Mesenteric fat pad (tissue), 1 donor: ENCODE measurements at regions not wholly inside any gene's neighbourhood (a gene's known extent, or its start where the extent isn't known, plus 50 kb on each side); places are given as distances from the start of the nearest gene placed in this dataset.

Source experiments
- DNase-seq: peaks from one replicate; pipeline ENCODE4 v3.0.0-alpha.2; 2020; ENCODE audit warnings: low spot score
- donor health status: DM: yes; HTN: yes; CAD: no.

DNA sequence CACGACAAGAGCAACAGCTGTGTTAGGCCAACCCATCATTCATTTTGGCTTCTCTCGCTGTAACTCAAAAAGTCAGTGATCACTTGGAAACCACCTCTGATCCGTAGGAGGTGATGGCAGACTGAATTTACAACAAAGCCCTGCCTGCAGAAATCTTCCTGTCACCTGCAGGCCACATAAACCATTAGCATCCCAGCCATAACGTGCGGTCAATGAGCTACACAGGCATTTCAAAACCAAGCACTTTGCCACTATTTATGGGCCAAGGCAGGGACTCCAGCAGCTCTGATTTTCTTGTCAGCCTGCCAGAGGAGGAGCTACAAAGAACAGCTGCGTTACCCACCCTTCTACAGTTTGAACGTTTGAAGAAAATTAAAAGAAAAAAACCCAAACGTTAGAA, 228.1 kb upstream of the PPARGC1A start:
- DNase-seq, result no peak

DNA sequence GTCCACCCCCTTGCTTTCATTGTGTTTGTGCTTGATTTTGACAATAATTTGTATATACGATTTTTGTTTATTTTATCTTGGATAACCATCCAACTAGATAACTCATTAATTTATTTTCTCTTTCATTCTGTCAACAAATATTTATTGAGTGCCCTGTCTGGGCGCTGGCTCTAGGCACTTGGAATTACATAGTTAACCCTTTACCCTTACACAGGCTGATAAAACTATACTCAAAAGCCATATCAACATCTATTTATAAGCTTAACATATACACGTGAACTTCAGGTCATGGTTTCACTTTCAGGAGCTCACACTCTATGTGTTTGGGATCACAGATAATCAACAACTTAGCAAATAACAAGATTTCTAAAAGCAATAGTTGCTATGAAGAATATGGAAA, 226.3 kb upstream of the PPARGC1A start:
- no peak for DNase-seq

DNA sequence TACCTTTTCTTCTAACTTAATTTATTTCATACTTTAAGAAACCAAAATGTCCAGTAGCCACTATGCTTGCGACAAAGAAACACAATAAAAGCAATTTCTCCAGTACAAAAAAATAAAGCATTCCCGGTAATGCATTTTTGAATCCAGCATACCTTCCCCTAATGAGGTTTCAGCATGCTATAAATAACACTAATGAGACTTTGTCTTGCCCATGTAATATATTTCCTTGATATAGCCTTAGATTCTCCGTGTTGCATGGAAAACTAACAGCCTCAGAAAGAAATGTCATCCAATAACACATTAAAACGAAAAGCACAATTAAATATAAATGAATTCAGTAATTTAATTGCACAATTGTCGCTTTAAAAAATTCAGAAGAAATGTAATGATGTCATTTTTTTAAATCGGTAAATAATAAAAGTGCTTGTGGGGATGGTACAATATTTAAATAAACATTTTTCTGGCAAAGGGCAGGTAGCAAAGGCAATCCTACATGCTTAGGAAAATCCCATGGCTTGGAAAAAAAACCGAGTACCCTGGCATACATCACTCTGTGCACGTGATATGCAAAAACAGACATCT, 225.2 kb upstream of the PPARGC1A start:
- no peak for DNase-seq

DNA sequence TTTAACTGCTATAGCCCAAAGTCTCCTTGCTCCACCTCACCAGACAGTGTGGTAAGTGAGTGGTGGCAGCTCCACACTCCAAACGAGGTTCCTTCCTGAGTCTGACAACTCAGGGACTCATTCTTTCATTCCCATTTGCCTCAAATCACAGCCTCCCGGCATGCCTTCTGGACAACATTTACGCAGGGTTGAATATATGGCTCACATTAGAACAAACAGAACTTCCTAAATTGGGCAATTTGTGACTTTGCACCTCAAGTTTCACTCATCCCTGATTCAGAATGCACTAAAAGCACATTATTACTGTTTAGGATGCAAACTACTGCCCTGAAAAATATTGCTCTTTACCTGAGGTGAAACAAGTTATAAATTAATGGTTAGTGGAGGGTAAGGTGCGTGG, 224.6 kb upstream of the PPARGC1A start:
- DNase-seq, result no peak

- no peak for DNase-seq
Measured at GRCh38 chr4:24112466-24112865, 222.6 kb upstream of the PPARGC1A start.

DNA sequence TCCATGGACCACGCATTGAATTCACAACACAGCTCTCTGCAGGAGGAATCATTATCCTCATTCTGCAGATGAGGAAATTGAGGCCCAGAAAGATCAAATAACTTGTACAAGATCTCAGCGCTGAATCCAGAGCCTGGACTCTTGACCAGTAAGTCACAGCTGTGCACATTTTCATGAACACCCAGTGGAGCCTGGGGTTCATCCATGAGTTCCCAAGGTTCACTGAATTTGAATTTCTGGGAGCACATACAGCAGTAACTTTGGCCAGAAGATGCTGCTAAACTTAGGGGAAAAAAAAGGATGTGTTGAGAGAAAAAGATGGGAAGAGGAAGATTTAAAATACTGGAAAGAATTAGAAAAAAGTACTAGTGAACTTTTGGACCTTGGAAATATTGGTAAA, 218.7 kb upstream of the PPARGC1A start:
- no peak for DNase-seq

GRCh38 chr4:24105327-24106038, 215.6 kb upstream of the PPARGC1A start:
- DNase-seq, result no peak

DNA sequence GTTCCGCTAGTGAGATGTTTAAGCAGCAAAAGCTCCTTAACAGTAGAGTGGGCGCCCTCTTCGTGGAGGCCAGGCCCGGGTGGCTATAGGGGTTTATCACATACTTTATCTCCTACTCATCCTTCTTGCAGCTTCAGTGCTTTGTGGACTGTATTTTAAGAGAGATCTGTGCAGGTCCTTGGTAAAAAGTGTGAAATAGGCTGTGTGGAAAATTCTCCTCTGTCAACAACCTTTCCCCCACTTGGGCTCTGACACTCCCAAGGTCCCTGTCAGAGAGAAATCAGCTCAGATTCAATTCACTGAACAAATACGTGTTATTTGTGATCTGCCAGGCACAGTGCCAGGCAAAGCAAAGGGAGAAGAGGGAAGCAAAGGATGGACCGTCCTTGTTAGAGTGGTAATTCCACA, 214.3 kb upstream of the PPARGC1A start:
- DNase-seq, result no peak

DNA sequence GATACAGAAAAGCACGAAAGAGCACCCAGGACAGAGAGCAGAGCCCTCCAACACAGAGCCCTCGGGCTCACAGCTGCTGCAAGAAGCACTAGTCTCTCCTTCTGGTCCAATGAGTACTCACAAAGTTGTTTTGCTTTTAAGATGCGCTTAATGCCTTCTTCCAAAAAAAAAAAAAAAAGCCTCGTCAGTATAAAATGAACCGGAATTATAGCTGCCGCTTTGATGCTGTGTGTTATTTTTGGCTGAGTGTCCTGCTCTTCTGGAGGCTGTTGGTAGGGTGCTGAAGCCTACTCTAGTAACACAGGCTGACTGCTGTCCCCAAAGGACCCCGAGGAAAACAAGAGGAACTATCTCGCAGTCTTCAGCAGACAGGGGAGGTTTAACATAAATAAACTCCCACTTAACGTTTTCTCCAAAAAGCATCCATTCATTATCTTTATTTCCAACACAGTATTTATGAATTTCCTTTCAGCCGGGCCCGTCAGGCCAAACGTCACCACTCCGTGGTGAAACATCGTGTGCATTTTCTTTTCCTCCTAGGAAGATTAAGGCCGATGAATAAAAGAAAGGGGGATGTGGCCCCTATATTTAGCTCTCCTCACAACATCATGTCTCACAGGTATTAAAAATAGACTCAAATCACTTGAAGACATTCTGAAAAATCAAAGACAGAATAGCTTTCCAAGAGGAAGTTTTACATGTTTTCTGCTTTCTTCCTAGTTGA, 213.7 kb upstream of the PPARGC1A start:
- no peak for DNase-seq

DNA sequence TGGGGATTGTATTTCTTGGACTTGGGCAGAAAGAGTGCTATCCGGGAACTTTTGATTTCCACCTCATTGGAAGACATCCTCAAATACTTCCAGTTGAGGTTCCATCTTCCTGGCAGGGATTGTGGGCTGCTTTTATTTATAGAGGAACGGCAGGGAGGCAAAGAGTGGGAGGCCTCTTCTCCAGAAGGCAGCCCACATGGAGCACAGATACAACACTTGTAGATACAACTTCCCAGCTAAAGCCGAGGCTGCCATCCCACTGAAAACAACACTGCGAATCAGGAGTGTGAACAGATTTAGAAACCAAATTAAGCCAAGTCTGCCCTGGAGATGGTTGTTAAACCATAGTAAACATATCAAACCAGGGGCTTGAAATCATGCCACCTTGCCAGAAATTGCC, 212.8 kb upstream of the PPARGC1A start:
- DNase-seq, result no peak

- no peak for DNase-seq
Measured at GRCh38 chr4:24096603-24097002, 206.8 kb upstream of the PPARGC1A start.

GRCh38 chr4:24094726-24095125, 204.9 kb upstream of the PPARGC1A start:
- no peak for DNase-seq

GRCh38 chr4:24093446-24093845, 203.6 kb upstream of the PPARGC1A start:
- no peak for DNase-seq

GRCh38 chr4:24091639-24092233, 201.9 kb upstream of the PPARGC1A start:
- no peak for DNase-seq

- DNase-seq, result no peak
Measured at GRCh38 chr4:24089851-24090534, 200.1 kb upstream of the PPARGC1A start.

GRCh38 chr4:24080871-24081270, 191.0 kb upstream of the PPARGC1A start:
- no peak for DNase-seq

GRCh38 chr4:24078347-24078962, 188.6 kb upstream of the PPARGC1A start:
- DNase-seq, result no peak

- no peak for DNase-seq
Measured at GRCh38 chr4:24076811-24077210, 187.0 kb upstream of the PPARGC1A start.

- DNase-seq, result no peak
Measured at GRCh38 chr4:24073948-24074347, 184.1 kb upstream of the PPARGC1A start.

GRCh38 chr4:24071612-24072372, 181.9 kb upstream of the PPARGC1A start:
- no peak for DNase-seq
